Keratinocyte (primary cell): ENCODE measurements at regions not wholly inside any gene's neighbourhood (a gene's known extent, or its start where the extent isn't known, plus 50 kb on each side); places are given as distances from the start of the nearest gene placed in this dataset.

ENCODE experiments used
- DNase-seq: peaks from one replicate; pipeline ENCODE4 v3.0.0-alpha.2; 2011; ENCODE audit warnings: low read depth, missing footprints, low spot score
- FAIRE-seq: peaks from 2 replicates; lab custom pipeline; 2011; peaks lifted over from hg19 to GRCh38; lab: Jason Lieb, UNC
- H2AFZ ChIP-seq: 2 replicates; pipeline ENCODE4 v1.6.0; 2012; ENCODE audit warnings: low read length, control low read depth, inconsistent platforms; ENCODE audit not compliant: control insufficient read depth
- H3K27ac ChIP-seq: 2 replicates; pipeline ENCODE4 v1.5.1; 2011; ENCODE audit warnings: low read length; ENCODE audit not compliant: control insufficient read depth, insufficient read depth
- H3K27me3 ChIP-seq: 3 replicates; pipeline ENCODE4 v1.6.0; 2011; ENCODE audit warnings: low read length; ENCODE audit not compliant: control insufficient read depth, insufficient read depth; ENCODE audit errors: extremely low read depth
- H3K36me3 ChIP-seq, 2 experiments: 2 replicates in 1 of 2; 3 replicates in 1 of 2; pipeline ENCODE4 v1.5.1; 2011; ENCODE audit warnings: low read length in 2 of 2, mild to moderate bottlenecking in 1 of 2; ENCODE audit not compliant: control insufficient read depth in 2 of 2, insufficient read depth in 2 of 2; ENCODE audit errors: extremely low read depth in 1 of 2
- H3K4me1 ChIP-seq: 3 replicates; pipeline ENCODE4 v1.5.1; 2011; ENCODE audit warnings: low read length; ENCODE audit not compliant: control insufficient read depth, insufficient read depth; ENCODE audit errors: extremely low read depth
- H3K4me2 ChIP-seq: 3 replicates; pipeline ENCODE4 v1.6.0; 2011; ENCODE audit warnings: low read depth, low read length; ENCODE audit not compliant: control insufficient read depth, insufficient read depth; ENCODE audit errors: extremely low read depth
- H3K4me3 ChIP-seq, 3 experiments: fragments of 200-600 bp in 1 of 3; sonication (generic) in 1 of 3; 2 replicates in 2 of 3; 3 replicates in 1 of 3; pipeline ENCODE4 v1.5.1; 2011 to 2016; ENCODE audit warnings: low read length in 3 of 3, mild to moderate bottlenecking in 3 of 3, control low read depth in 2 of 3, inconsistent platforms in 1 of 3, low read depth in 1 of 3, mixed read lengths in 1 of 3, mixed run types in 1 of 3, moderate library complexity in 1 of 3; ENCODE audit not compliant: control insufficient read depth in 2 of 3, insufficient read depth in 2 of 3; ENCODE audit errors: extremely low read depth in 1 of 3
- H3K79me2 ChIP-seq: 2 replicates; pipeline ENCODE4 v1.6.0; 2012; ENCODE audit warnings: low read length; ENCODE audit not compliant: control insufficient read depth, insufficient read depth
- H3K9ac ChIP-seq: 3 replicates; pipeline ENCODE4 v1.6.0; 2011; ENCODE audit warnings: low read length; ENCODE audit not compliant: control insufficient read depth, insufficient read depth; ENCODE audit errors: extremely low read depth
- H3K9me1 ChIP-seq: 3 replicates; pipeline ENCODE4 v1.6.0; 2011; ENCODE audit warnings: low read length; ENCODE audit not compliant: control insufficient read depth, insufficient read depth; ENCODE audit errors: extremely low read depth
- H3K9me3 ChIP-seq: 2 replicates; pipeline ENCODE4 v1.5.1; 2012; ENCODE audit warnings: low read depth, low read length; ENCODE audit not compliant: control insufficient read depth
- H4K20me1 ChIP-seq: 3 replicates; pipeline ENCODE4 v1.6.0; 2011; ENCODE audit warnings: low read length; ENCODE audit not compliant: control insufficient read depth, insufficient read depth; ENCODE audit errors: extremely low read depth
- EZH2 ChIP-seq: IDR thresholded peaks from one replicate; pipeline ENCODE4 v1.6.1; 2012; ENCODE audit warnings: inconsistent platforms, mild to moderate bottlenecking, low read length, moderate library complexity
- dilution Hi-C: fragments of 300-500 bp; cut with MboI; formaldehyde crosslinking; loops from one replicate; pipeline ENCODE4 v1.7.0; 2020; ENCODE audit warnings: low sequenced_read_pairs; ENCODE audit not compliant: extremely low pct_ligation_motif_present
- TF ChIP-seq, protein P1 (sequence below), 3 experiments: IDR thresholded peaks in 1 of 3; conservative IDR thresholded peaks in 1 of 3; optimal IDR thresholded peaks in 1 of 3; 2 replicates in 2 of 3; 3 replicates in 1 of 3; pipeline versions ENCODE3 to v1.5.1; 2011; ENCODE audit warnings: low read length in 3 of 3, mild to moderate bottlenecking in 3 of 3, moderate library complexity in 2 of 3, control low read depth in 1 of 3, inconsistent platforms in 1 of 3; ENCODE audit not compliant: insufficient read depth in 2 of 3; ENCODE audit errors: extremely low read depth in 1 of 3

DNA sequence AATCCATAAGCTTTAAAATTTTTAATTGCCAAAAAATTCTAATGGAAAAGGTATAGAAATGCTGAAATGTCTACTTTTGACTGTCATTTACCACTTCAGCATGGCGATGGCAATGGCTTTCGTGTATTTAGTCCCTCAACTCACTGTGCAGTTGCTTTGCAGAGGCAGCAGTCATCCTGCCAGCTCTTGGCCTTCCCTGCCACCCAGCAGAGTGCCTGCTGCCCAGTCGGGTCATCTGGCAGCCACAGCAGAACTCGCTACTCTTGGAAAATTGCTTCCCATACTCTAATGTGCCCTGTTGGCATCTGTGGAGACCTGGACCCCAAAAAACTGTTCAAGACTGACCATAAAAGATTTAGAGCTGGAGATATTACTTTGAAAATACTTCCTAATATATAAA lies 383.2 kb downstream of the UQCRFS1 start:
- no peaks in the 10 kb centered on the region for H3K27me3 ChIP-seq
- H3K9me3 ChIP-seq: peaks cover 12% of the 10 kb centered on the region
- H3K27ac ChIP-seq: no peak overlapping the region
- no peak overlapping the region for H3K4me3 ChIP-seq
- H3K9ac ChIP-seq: no peak overlapping the region
- no peak for TF ChIP-seq EZH2
- TF ChIP-seq, protein P1, sequence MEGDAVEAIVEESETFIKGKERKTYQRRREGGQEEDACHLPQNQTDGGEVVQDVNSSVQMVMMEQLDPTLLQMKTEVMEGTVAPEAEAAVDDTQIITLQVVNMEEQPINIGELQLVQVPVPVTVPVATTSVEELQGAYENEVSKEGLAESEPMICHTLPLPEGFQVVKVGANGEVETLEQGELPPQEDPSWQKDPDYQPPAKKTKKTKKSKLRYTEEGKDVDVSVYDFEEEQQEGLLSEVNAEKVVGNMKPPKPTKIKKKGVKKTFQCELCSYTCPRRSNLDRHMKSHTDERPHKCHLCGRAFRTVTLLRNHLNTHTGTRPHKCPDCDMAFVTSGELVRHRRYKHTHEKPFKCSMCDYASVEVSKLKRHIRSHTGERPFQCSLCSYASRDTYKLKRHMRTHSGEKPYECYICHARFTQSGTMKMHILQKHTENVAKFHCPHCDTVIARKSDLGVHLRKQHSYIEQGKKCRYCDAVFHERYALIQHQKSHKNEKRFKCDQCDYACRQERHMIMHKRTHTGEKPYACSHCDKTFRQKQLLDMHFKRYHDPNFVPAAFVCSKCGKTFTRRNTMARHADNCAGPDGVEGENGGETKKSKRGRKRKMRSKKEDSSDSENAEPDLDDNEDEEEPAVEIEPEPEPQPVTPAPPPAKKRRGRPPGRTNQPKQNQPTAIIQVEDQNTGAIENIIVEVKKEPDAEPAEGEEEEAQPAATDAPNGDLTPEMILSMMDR (optimal IDR thresholded peaks at IDR 0.05 in 1 of 3, IDR thresholded peaks at IDR 0.05 in 1 of 3, conservative IDR thresholded peaks at IDR 0.05 in 1 of 3; ENCODE audit: extremely low read depth in 1 of 3, insufficient read depth in 2 of 3, low read length in 3 of 3): no peak
- no peak overlapping the region for H2AFZ ChIP-seq
- dilution Hi-C loops: no loop called here
- H3K36me3 ChIP-seq: no peaks in the 10 kb centered on the region
- no peaks in the 10 kb centered on the region for H4K20me1 ChIP-seq
- no peak overlapping the region for H3K4me2 ChIP-seq
- no peaks in the 10 kb centered on the region for H3K79me2 ChIP-seq
- no peak for DNase-seq
- FAIRE-seq: no peak
- H3K4me1 ChIP-seq: no peaks in the 10 kb centered on the region
- no peaks in the 10 kb centered on the region for H3K9me1 ChIP-seq

GRCh38 chr19:28829359-28829758 lies 383.6 kb downstream of the UQCRFS1 start:
- Histone ChIP-seq H3K4me1 (no peaks in the 10 kb centered on the region), H3K9ac (no peak overlapping the region), H3K79me2 (no peaks in the 10 kb centered on the region), H3K4me2 (no peak overlapping the region), H3K36me3 (no peaks in the 10 kb centered on the region), H2AFZ (no peak overlapping the region), H3K4me3 (no peak overlapping the region), H3K27me3 (no peaks in the 10 kb centered on the region), H3K9me3 (peaks cover 12% of the 10 kb centered on the region), H4K20me1 (no peaks in the 10 kb centered on the region), H3K27ac (no peak overlapping the region), H3K9me1 (no peaks in the 10 kb centered on the region)
- no peak for TF ChIP-seq EZH2
- TF ChIP-seq, protein P1 (optimal IDR thresholded peaks at IDR 0.05 in 1 of 3, IDR thresholded peaks at IDR 0.05 in 1 of 3, conservative IDR thresholded peaks at IDR 0.05 in 1 of 3; ENCODE audit: extremely low read depth in 1 of 3, insufficient read depth in 2 of 3, low read length in 3 of 3): no peak
- no peak for DNase-seq
- dilution Hi-C loops: no loop called here
- FAIRE-seq: no peak
